Medulla oblongata (tissue), 1 donor: ENCODE measurements at regions not wholly inside any gene's neighbourhood (a gene's known extent, or its start where the extent isn't known, plus 50 kb on each side); places are given as distances from the start of the nearest gene placed in this dataset.
"Not testable (repeated sequence)": the region's sequence is repeated elsewhere in the genome, so short reads cannot be mapped to it uniquely, and the experiment has no call there.

Experiments
- DNase-seq: peaks from one replicate; pipeline ENCODE4 v3.0.0-alpha.2; 2015; ENCODE audit errors: extremely low spot score

DNA sequence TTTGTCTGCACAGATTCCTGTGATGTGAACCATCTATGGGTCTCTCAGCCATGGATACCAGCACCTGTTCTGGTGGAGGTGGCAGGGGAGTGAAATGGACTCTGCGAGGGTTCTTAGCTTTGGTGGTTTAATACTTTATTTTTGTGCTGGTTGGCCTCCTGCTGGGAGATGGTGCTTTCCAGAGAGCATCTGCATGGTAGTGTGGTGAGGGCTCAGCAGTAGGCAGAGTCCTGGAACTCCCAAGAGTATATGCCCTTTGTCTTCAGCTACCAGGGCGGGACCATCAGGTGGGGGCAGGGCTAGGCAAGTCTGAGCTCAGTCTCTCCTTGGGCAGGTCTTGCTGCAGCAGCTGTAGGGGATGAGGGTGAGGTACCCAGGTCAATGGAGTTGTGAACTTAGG, 97.5 kb upstream of the TRIM2 start:
- DNase-seq, result not testable (repeated sequence)

DNA sequence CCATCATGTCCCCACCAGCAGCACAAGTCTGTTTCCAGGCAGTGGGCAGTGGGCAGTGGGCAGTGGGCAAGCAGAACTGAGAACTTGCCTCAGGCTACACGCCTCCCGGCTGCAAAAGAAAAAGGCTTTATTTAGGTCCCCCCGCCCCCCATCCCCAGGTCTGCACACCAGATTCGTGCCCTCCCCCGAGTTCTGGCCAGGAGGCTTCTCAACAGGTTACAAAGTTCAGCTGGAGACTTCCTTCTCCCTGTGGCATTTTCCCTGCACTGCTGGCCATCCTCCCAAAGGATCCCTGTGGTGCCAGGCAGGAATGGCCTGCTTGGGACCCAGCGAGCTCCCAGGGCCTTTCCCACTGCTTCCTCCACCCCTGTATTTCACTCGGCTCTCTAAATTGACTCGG, 97.0 kb upstream of the TRIM2 start:
- DNase-seq, result no peak

DNA sequence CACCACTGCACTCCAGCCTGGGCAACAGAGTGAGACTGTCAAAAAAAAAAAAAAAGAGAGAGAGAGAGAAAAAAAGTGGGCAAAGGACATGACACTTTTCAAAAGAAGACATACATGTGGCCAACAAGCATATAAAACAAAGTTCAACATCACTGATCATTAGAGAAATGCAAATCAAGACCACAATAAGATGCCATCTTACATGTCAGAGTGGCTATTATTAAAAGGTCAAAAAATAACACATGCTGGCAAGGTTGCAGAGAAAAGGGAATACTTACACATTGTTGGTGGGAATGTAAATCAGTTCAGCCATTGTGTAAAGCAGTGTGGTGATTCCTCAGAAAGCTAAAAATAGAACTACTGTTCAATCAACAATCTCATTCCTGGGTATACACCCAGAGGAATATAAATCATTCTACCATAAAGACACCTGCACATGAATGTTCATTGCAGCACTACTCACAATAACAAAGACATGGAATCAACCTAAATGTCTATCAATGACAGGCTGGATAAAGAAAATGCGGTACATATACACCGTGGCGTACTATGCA, 94.9 kb upstream of the TRIM2 start:
- DNase-seq, result no peak

DNA sequence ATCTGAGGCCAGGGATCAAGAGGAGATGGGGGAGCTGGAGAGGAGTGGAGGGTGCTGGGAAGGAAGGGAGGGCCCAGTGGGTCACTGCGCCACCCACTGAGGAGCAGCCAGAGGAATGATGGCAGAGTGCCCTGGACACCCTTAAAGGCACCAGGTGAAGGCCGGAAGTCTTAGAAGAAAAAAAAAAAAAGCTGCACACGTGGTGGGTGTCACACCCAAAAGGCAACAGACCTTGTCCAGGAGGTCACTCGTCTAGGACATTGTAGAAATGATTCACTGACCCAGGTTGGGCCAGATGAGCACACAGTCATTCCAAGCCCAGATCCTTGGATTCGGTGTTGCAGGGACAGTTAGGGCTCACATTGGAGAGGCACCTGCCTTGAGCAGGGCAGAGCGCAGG, 93.5 kb upstream of the TRIM2 start:
- no peak for DNase-seq

DNA sequence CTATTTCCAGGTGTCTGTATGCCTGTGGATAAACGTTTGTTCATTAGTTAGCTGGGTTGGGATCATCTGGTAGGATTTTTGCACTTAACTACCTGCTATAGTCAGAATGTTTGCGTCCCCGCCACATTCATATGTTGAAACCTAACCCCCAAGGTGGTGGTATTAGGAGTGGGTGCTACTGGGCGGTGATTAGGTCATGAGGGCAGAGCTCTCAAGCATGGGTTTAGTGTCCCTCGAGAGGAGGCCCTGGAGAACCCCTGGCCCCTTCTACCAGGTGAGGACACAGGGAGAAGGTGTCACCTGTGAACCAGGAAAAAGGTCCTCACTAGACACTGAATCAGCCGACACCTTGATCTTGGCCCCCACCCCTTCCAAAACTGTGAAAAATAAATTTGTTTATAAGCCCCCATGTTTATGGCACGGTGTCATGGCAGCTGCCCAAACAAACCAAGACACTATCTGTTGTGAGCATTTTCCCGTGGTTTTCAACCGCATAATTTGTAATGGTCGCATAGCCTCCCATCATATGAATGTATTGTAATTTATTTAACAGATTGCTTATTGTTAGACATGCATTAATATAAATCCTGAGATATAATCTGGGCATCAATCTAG, 92.7 kb upstream of the TRIM2 start:
- DNase-seq, result no peak

DNA sequence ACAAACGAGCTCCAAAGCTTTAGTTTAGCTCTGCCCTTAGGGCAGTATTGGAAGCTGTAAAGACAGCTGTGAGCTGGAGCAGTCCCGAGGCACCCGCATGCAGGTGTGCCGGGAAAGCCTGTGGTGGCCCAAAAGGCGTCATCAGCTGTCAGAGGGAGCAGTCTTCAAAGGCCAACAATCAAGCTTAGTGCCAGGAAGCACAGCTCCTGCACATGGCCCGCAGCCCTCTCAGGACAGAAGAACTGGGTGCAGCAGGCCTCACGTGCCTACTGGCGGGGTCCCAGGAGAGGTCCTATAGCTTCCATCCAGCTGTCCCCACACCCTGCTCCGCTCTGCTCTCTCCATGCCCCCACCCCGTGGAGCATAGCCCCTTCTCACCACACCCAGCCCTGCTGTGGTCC, 92.2 kb upstream of the TRIM2 start:
- no peak for DNase-seq

DNA sequence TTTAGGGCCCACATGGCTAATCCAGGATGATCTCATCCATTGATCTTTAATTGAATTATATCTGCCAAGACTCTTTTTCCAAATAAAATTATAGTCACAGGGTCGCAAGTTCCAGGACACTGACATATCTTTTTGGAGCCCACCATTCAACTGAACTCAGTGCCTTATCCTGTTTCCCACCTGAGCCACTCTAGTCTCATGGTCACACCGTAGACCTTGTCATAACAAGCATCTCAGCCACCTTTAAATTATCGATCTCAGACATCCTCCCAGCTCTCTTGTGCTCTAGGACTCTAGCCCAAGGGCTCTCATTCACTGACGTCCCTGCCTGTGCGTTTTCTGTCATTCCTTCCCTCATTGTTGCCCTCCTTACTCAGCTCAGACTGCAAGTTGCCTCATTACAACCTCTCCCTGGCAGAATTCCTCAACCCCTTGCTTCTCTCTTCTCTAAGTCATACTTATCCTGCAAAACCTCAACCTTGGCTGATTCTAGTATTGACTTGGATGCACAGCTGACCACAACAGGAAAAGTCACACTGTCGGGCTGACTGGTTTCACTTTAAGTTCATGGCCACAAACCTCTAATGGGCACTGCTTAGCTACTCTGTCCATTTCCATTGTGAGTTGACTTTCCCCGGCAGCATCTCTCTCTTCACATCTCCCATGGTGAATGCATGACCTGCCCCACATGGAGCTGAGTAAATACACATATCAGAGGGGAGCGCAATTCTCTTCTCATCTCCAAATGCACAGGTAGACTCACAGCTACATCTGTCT, 91.0 kb upstream of the TRIM2 start:
- DNase-seq, result no peak

DNA sequence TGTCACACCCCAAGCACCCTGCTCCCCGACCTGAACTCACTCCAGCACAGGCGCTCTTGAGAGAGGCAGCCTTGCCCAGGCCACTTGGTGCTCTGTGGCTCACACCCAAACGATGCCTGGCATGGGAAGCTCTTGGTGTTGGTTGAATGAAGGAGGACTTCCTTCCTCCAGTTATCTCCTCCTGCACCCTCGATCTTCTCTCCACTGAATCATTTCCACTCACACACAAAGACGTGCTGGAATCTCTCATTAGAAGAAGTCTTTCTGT, 90.5 kb upstream of the TRIM2 start:
- DNase-seq, result no peak

DNA sequence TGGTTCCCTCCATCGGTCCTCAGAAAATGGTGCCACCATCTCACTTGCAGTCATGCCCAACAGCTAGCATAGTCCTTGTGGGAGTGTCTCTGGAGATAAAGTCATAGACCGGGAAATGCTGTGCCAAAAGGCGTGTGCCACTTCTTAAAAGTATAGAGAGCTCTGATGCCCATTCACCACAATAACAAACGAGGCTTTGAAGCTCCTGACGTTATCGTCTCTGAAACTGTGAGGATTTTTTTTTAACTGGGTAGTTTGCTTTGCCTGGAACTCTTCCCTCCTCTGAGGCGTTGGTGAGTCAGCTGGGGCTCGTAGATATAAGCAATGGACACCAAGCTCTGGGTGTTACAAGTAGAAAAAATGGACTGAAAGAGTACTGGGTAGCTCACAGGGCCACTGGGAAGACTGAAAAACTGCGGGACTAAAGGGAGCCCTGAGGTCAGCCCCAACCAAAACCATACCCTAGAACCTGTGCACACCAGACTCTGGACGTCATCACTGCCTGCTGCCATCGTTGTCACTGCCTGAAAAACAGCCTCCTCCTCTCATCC, 89.4 kb upstream of the TRIM2 start:
- DNase-seq, result no peak

DNA sequence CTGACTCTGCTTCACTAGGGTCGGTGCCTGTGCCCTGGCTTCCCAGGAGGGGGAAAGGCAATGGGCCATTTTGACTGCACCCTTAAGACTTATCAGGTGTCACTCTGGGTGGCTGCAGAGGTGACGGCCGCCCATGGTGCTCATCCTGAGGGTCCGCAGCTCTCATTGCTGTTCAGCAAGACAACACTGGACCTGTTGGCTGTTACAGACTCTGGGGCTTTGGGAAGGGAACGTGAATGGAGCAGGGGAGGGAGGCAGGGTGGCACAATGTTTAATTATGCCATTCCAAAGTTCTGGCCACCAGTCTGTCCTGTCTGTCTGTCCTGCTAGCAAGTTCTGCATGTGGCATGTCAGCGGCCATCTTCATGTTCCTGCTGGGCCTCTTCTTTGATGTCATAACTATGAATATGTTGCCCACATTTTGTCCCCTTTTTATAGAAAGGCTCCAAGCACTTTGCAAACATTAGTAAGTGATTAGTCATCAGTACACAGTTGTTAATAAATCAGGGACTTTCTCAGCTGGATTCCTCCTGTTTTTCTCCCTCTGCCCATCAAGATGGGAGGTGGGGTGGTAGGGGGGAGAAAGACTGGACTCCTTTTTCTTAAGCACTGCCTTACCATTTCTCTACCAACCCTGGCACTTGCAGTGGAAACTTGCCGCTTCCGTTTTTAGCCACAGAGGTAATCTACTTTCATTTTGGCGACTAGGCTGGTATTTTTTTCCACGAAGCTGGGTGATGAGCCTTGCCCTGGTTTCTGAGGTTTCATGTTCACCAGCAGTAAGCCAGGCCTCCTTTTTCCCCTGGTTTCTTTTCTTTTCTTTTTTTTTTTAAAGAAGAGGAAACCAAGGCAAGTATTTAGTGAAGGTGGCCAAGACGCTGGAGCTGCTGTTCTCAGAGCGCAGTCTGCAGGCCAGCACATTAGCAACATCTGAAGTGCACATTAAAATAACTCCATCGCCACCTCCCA, 88.6 kb upstream of the TRIM2 start:
- DNase-seq, result peak; percentile 20

DNA sequence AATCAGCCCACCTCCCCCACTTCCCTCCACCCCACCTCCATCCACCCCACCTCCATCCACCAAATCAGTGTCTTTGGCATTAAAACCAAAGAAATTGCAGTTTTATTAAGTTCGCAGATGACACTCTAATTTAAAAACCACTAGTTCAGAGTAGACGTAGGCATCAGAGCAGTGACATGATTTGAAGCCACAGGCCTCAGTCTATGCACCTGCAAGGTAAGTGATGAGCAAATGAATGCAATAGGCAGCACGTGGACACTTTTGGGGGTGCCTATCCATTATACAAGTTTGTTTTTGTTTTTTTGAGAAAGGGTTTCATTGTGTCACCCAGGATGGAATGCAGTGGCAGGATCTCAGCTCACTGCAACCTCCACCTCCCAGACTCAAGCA, 88.0 kb upstream of the TRIM2 start:
- DNase-seq, result no peak

DNA sequence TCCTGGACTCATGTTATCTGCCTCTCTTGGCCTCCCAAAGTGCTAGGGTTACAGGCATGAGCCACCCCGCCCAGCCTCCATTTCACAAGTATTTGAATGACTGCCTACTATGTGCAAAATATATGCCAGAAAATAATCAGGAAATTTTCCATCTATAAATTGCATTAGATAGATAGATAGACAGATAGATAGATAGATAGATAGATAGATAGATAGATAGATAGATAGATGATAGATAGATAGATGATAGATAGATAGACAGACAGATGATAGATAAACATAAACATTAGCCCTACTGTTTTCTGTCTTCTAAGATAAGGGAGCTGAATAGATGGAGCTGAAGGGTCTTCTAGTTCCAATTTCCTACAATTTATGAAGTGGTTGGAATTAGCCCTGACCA, 87.4 kb upstream of the TRIM2 start:
- DNase-seq, result no peak

DNA sequence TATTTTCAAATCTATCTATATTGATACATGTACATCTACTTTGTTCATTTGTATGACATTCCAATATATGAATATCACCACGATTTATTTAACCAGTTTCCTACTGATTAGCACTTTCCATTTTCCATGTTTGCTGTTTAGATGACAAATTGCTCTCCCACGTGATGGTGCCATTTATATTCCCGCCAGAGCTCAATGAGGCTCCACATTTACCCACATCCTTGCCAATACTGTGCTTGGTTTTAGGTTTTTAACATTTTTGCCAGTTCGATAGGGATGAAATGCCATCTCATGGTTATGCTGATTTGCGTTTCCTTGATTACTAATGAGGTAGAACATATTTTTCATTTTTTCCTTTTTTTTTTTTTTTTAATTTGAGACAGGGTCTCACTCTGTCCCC, 86.7 kb upstream of the TRIM2 start:
- DNase-seq, result no peak

DNA sequence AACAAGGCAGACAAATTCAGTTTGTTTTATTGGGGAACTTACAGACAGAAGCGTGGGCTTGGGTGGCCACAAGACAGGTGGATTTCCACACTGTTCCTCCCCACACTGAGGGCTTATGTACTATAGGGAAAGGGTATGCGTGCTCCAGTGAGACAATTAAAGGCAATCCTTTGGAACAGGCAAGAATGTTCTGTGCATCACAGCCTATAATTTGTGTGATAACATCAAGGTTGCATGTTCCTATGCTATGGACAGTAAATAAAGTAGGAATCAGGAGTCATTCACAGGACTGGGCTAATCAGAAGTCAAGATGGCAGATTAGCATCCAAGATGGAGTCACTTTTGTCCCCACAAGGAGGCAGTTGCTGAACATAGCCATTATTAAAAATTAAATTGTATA, 84.6 kb upstream of the TRIM2 start:
- DNase-seq, result no peak

DNA sequence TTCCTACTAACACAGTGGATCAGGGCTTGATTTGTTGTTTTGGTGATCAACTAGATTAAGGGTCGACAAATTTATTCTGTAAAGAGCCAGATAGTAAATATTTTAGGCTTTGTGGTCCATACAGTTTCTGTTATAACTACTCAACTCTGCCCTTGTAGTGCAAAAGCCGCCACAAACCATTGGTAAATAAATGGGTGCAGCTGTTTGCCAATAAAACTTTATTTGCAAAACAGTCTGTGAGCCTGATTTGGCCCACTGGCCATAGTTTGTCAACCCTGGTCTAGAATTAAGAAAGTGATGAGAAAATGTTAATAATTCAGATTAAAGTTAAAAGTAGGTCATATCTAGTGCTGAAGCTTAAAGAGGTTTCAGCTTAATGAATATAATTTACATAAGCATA, 84.0 kb upstream of the TRIM2 start:
- no peak for DNase-seq

DNA sequence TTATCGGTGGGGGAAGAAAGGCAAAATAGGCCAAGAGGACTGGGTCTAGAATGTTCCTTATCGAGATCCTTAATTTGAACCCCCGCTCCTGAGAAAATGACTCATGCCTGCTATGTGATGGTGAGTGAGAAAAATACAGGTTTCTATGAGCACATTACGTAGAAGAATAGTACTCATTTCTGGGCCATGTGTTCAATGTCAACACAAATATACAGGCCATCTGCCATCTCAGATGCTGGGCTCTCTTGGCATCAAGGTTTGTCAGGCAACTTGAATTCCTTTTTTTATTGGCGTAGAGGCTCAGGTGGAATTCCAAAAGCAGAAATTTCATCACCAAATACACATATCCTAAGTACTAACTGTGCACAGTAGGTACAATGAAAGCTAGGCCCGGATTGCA, 81.4 kb upstream of the TRIM2 start:
- no peak for DNase-seq

DNA sequence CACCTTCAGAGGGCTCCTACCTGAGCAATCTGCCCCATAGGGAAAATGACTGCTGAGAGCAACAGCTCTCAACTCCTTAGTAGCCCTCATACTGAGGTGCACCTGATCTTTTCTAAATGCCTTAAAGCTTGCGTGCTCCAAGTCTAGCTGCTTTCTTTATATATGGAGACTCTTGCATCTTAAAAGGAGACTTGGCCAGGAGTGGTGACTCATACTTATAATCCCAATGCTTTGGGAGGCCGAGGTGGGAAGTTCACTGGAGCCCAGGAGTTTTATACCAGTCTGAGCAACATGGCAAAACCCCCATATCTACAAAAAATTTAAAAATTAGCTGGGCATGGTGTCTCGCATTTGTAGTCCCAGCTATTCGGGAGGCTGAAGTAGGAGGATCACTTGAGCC, 78.1 kb upstream of the TRIM2 start:
- no peak for DNase-seq

DNA sequence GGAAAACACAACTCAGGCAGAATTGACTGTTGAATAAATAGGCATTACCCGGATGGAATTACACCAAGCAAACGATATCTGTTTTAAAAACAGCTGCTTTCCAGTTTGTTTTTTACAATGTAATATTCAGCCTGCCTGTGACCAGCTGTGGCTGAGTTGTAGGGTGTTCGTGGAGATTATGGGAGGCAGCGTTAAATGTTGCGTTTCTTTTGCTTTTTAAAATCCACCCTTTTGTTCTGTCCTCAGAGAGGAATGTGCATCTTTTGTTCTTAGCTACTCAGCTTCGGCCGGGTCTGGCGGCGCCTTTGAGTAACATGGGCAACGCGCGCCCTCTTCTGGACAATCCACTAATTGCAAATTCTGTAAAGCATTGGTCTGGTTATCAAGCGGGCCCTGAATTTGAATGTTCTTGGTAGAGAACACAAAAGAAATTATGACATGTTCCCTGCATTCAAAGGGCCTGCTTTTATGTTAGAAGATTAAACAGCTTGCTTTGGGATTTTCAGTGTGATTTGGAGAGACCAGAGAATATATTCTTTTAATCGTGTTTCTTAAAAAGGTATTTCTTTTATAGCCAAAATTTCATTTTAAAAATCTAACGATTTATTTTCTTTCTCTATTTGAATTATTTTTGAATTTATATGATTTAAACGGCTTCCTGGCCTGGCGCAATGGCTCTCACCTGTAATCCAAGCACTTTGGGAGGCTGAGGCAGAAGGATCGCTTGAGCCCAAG, 76.3 kb upstream of the TRIM2 start:
- peak; percentile 97 for DNase-seq

DNA sequence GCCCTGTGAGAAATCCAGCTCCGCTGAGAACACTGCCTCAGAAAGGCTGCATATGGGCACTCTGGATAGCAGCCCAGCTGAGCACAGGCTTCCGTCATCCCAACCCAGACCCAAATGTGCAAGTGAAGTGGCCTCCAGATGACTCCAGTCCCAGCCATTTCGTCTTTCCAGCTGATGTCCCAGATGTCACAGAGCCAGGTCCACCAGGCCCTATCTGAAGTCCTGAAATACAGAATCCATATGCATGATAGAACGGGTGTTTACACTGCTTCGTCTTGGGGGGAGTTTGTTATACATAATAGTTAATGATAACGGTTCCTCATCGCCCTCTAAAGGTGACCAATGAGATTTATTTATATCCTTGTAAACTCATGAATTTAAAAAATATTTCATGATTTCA, 72.6 kb upstream of the TRIM2 start:
- peak; percentile 68 for DNase-seq

DNA sequence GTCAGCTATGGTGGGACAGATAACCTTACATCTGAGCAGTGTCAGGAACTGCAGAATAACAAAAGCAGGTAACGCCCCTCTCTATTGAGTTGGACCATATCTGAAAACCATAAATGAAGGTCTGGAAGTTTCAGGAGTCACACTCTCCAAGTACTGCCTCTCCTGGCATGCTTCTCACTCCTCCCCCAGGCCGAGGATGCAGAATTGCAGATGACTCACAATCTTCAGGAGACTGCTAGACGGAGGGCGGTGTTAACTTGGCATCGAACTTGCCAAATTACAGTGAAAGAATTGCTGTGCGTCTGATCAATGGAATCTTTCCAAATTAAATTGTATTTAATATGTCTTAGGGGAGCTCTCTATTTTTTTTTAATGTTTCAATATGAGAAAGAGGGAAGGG, 67.1 kb upstream of the TRIM2 start:
- DNase-seq, result no peak
